ENCODE measurements at regions not wholly inside any gene's neighbourhood (a gene's known extent, or its start where the extent isn't known, plus 50 kb on each side); places are given as distances from the start of the nearest gene placed in this dataset.

- no peak overlapping the region for H3K14ac ChIP-seq (ENCODE audit: insufficient read depth, low read length)
- DNase-seq = no peak
- Mint-ChIP-seq H3K4me3 (no peak overlapping the region), H3K9me3 (peaks cover 8 to 9% of the 10 kb centered on the region in 2 experiments; a peak in 4 of 5 replicates), H3K36me3 (ENCODE audit: insufficient read depth in 1 of 3, low read depth in 3 of 3) (peaks cover 0 to 12% (median 0%) of the 10 kb centered on the region in 3 experiments; a peak in 2 of 7 replicates), H3K4me1 (peaks cover 5% of the 10 kb centered on the region in 2 experiments), H3K27ac (no peak overlapping the region), H3K27me3 (ENCODE audit: low read depth) (no peaks in the 10 kb centered on the region)
- no peak overlapping the region for H3K56ac ChIP-seq (ENCODE audit: insufficient read length, low read depth, low read length)
- no peak overlapping the region for H3K27ac ChIP-seq (ENCODE audit: insufficient read length, low read depth, low read length)
- H3K4me1 ChIP-seq (ENCODE audit: insufficient read depth, low read length) = no peaks in the 10 kb centered on the region
- no peak overlapping the region for H2AFZ ChIP-seq (ENCODE audit: low read length)
- no peak overlapping the region for H3K18ac ChIP-seq (ENCODE audit: insufficient read length, low read depth, low read length)
- no peak overlapping the region for H3K4ac ChIP-seq (ENCODE audit: low read depth, low read length)
- no peaks in the 10 kb centered on the region for H3K79me2 ChIP-seq (ENCODE audit: insufficient read depth, low read length)
- H3K27me3 ChIP-seq (ENCODE audit: insufficient read depth, low read length) = no peaks in the 10 kb centered on the region
- no peak overlapping the region for H2BK15ac ChIP-seq (ENCODE audit: low read depth, low read length)
- no peak overlapping the region for H3K23ac ChIP-seq (ENCODE audit: insufficient read length, low read depth, low read length)
- H3K23me2 ChIP-seq (ENCODE audit: insufficient read length, low read depth, low read length, poor library complexity, severe bottlenecking) = no peaks in the 10 kb centered on the region
- H2BK12ac ChIP-seq (ENCODE audit: insufficient read length, low read depth, low read length) = no peak overlapping the region
- no peak overlapping the region for H2BK120ac ChIP-seq (ENCODE audit: low read depth, low read length, poor library complexity, severe bottlenecking)
- no peak overlapping the region for H3K4me2 ChIP-seq (ENCODE audit: insufficient read depth, insufficient read length, low read length)
- H4K8ac ChIP-seq (replicated peaks; ENCODE audit: insufficient read length, low read depth, low read length) = no peak overlapping the region
- H3K9ac ChIP-seq (ENCODE audit: extremely low read depth, insufficient read length, low read length) = no peak overlapping the region
- WGBS (ENCODE audit: extremely low coverage, insufficient read length, low lambda C conversion rate) = no CpG with 5 or more reads among the region's 2 CpGs
- H3T11ph ChIP-seq (ENCODE audit: low read length) = no peak overlapping the region
- H2AK5ac ChIP-seq (ENCODE audit: insufficient read length, low read length) = no peak overlapping the region
- H2BK5ac ChIP-seq (ENCODE audit: insufficient read length, low read length) = no peak overlapping the region
- no peak for TF ChIP-seq CTCF (conservative IDR thresholded peaks at IDR 0.05)
- H4K91ac ChIP-seq (ENCODE audit: insufficient read length, low read depth, low read length) = no peak overlapping the region
- H4K5ac ChIP-seq (ENCODE audit: insufficient read length, low read depth, low read length) = no peak overlapping the region
- H4K20me1 ChIP-seq (ENCODE audit: control insufficient read depth, insufficient read depth, insufficient read length) = no peaks in the 10 kb centered on the region
- peaks cover 6% of the 10 kb centered on the region for H3K9me3 ChIP-seq (ENCODE audit: control insufficient read depth, low read depth, low read length)
- no peak overlapping the region for H2BK20ac ChIP-seq (ENCODE audit: low read depth, low read length, poor library complexity, severe bottlenecking)
- H3K79me1 ChIP-seq (ENCODE audit: insufficient read depth, low read depth, low read length, poor library complexity, severe bottlenecking) = no peaks in the 10 kb centered on the region
These were observed 446.9 kb upstream of the CD180 start for GRCh38 chr5:67643536-67643935.
